ENCODE measurements at regions not wholly inside any gene's neighbourhood (a gene's known extent, or its start where the extent isn't known, plus 50 kb on each side); places are given as distances from the start of the nearest gene placed in this dataset.

DNA sequence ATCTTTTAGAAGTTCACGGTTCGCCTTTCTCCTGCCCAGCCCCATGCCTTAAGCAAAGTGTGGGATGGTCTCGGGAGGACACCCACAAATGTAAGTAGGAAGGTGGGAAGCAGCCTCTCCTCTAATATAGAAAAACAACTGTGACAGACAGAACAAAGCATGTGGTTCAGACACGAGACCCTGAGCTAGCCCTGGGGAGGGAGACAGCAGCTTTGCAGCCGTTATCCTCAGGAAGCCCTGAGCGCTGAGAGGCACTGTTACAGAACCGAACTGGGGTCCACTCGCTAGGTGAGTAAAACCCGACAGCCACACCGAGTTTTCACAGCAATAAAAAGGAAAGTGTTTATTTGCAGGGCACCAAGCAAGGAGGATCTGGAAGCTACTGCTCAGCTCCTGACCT, 210.6 kb downstream of the UQCRFS1 start:
- TF ChIP-seq CTCF (IDR thresholded peaks at IDR 0.05) (no peak), POLR2A (IDR thresholded peaks at IDR 0.05) (no peak)
